Head of caudate nucleus (tissue), 42 donors: ENCODE measurements at regions not wholly inside any gene's neighbourhood (a gene's known extent, or its start where the extent isn't known, plus 50 kb on each side); places are given as distances from the start of the nearest gene placed in this dataset.

ENCODE experiments used
- DNase-seq, 42 donors: peaks; one replicate each; pipeline versions ENCODE4 v3.0.0 to v3.0.0-alpha.2; 2020 to 2021; ENCODE audit warnings: mixed read lengths in 7 of 42
- intact Hi-C: fragments of 100-400 bp; cut with DNase I; formaldehyde crosslinking; loops from one replicate; pipeline ENCODE4 v1.15.0; 2022

DNA sequence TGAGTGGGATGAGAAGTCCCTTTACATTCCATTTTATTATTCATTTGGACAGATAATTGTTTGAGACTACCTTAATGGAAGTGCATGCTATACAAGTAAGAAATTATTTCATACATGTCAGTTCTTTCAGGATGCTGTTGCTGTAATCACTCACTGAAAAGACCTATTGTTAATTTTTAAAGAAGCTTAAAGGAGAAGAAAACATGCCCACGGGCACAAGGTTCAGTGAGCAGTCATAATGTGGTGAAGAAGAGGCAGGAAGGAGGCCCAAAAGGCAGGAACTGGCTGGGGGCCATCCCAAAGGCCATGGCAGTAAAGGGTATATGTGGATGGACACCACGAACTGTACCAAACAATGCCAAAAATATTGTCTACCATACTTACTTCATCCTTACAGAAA lies 206.0 kb downstream of the LYPLAL1 start:
- DNase-seq = no peak

DNA sequence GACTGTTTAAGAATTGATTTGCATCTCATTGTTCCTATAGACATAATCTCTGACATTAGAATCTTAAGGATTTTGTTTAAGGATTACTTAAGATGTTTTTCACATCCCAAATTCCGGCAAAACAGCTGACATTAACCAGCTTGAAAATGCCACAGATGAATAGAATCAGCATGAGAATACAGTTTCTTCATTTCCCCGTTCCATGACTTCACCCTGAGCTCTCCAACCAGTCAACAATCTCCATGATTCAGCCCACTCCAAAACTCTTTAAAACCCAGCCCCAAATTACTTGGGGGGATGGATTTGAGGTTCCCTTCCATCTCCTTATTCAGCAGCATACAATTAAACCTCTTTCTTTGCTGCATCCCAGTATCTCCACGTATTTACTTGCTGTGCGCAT lies 201.0 kb downstream of the LYPLAL1 start:
- intact Hi-C loops = no loop called here
- DNase-seq = no peak

More for the DNA sequence above, 206.0 kb downstream of the LYPLAL1 start:
- intact Hi-C loops = no loop called here

DNA sequence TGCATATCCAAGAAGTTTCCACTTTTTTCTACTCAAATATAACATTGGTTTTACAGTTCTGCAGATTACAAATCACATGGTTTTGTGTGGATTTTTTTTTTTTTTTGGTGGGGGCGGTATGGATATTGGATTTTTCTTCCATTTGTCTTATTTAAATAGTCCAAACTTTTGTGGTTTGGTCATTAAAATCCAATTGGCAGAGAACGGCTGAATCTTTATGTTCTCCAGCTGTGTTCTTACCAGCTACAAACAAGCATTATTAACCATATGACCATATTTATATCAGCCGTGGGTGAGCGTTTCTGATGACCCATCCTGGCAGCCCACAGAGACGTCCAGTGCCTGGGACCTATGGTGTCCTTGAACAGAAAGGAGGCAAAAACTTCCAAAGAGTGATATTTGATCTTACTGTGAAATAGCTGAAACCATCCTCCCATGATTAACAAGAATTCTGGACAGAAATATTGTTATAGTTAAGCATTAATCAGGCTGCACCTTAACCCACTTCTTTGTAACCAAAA lies 200.4 kb downstream of the LYPLAL1 start:
- no peak for DNase-seq
- intact Hi-C loops = no loop called here

DNA sequence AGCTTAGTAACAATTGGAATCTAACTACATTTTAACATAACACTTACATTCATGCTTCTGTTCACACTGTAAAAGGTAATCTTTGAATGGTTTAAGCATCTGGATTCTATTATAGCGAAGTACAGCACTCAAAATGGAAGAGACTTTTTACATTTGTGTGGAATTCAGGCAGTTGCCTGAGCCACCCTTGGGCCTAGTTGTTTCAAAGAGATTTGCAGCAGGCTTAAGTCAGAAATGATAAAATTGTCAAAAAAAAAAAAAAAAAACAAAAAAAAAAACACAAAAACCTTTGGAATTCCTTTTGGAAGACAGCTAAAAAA lies 199.9 kb downstream of the LYPLAL1 start:
- intact Hi-C loops = no loop called here
- no peak for DNase-seq

DNA sequence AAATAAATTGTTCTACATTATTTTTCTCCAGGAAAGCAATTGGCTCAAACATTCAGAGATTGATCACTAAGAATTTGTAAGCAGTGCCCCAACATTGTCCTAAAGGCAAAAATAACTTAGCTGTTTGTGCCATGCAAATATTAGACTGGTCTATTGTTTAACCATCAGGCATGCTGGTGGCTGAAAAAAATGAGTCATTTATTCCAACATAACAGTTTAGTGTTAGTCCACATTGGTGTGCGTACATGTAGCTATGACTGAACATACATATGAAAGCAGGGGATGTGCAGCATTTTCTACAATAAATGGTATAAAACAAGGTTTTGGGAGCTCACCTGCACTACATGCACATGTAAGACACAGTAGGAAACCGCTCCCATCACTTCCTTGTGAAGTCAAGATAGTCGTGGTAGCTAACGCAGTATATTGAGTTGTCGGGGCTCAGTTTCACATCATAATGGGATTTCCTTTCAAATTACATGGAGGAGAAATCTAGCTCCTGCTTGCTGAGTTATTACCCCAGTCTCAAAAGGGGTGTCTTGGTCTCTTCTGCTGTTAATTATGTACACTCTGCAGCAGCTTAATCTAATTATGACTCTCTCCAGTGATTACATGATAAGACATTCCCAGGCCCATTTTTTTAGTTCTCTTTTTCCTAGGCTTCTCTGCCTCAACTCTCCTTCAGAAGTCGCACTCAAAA lies 199.4 kb downstream of the LYPLAL1 start:
- no peak for DNase-seq
- intact Hi-C loops = no loop called here

DNA sequence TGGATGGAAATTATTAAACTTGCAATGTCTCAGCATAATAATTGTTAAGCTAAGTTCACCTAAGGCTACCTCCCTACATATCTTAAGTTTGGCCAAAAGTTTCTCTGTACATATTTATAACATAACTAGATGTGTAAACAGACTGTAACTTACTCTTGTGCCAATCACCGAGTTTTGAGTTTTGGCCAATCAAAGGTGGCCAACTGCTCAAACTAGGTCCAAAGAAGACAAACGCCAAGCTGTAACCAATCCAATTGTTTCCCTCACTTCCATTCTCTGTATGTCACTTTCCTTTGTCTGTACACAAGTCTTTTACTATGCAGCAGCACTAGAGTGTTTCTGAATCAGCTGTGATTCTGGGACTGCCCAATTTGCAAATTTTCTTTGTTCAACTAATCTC lies 197.8 kb downstream of the LYPLAL1 start:
- DNase-seq = no peak
- intact Hi-C loops = no loop called here

DNA sequence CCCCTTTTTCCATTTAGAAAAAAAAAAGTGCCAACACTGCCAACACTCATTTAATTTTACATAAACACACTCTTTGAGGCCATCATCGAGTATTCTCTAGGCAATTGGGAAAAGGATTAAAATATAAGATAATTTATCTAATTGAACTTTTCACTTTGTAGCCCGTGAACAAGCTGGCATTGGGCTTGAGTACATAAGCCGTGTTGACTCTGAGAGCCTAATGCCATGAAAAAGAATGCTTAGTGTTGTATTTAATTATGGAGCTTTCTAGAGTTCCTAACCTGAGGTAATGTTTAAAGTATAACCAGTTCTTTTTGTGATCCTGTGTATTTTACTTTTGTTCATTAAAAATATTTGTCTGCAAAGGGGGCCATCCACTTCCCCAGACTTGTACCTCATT lies 193.8 kb downstream of the LYPLAL1 start:
- no peak for DNase-seq
- intact Hi-C loops = no loop called here

DNA sequence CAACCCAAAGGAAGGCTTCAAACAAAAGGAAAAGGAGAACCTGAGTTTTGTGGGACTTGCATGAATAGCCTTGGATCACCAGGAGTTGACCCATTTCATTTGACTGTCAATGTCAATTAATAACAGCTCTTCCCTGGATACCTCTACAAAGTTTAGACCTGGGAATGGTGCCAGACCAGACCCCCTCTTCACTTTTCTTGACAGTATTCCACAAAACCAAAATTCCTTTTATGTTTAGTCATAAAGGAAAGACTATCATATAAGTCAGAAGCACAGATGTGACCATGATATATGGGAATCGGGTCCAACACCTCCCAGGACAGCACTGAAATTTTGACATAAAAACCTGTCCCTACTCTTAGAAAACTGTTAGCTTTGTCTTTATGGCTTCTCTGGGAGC lies 191.8 kb downstream of the LYPLAL1 start:
- no peak for DNase-seq
- intact Hi-C loops = no loop called here

DNA sequence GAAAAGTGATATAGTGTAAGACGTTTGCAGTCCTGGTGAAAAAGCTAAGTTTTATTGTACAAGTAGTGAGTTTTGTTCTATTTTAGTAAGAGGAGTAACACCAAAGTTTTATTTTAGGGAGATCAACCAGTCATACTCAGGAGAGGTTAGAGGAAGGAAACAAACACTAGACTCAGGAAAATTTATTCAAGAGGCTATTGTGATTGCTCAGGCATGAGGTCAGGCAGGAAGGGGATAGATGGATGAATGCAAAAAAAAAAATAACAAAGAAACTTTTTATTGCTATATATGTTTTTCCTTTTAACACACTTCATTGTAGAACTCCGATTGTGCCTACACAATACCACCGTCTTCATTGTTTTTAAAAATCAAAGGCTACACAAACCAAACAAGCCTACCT lies 189.0 kb downstream of the LYPLAL1 start:
- DNase-seq = no peak
- intact Hi-C loops = no loop called here

DNA sequence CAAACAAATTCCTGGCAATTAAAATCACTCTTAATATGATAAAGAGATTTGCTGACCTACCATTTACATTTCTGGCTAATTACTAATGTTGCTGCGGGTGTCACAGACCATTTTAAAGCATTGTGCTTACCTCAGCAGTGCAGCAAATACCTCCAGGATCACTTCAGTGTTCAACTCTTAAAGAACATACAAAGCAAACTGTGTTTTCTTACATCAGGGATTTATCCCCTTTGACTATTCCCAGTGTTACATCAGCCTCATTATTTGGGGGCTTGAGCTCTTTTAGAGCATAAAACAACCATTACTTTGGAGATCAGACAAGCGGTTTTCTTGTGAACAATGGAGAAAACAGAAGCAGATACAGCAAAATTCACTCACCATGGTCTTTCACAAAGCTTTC lies 185.4 kb downstream of the LYPLAL1 start:
- no peak for DNase-seq
- intact Hi-C loops = no loop called here

DNA sequence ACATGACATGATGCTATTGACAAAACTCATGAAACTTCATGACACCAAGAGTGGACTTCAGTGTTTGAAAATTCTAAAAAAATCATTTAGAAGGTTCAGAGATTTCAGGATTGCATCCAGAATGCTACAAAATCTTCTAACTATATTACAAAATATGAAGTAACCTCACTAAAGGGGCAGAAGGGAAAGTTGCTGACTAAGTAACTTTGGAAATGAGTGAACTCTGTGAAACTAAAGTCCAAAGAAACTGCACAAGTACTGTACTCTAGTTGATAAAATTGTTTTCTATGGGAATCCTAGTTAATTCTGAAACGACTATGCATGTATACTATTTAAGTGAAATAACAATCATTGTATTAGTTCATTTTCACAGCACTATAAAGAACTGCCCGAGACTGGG lies 184.4 kb downstream of the LYPLAL1 start:
- intact Hi-C loops = no loop called here
- DNase-seq = no peak

DNA sequence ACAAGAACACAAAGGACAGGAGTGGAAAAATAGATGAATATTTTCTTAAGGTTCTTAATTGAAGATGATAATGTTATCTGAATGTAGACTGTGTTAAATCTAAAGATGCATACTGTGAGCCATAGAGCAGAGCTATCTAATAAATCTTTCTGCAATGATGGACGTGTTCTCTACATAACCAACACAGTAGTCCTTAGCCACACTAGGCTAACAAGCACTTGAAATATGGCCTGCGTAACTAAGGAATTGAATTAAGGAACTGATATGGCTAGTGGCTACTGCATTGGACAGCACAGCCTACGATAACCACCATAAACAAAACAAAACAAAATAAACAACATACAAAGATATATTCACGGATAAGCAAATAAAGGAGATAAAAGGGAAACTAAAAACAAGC lies 181.3 kb downstream of the LYPLAL1 start:
- intact Hi-C loops = no loop called here
- no peak for DNase-seq

DNA sequence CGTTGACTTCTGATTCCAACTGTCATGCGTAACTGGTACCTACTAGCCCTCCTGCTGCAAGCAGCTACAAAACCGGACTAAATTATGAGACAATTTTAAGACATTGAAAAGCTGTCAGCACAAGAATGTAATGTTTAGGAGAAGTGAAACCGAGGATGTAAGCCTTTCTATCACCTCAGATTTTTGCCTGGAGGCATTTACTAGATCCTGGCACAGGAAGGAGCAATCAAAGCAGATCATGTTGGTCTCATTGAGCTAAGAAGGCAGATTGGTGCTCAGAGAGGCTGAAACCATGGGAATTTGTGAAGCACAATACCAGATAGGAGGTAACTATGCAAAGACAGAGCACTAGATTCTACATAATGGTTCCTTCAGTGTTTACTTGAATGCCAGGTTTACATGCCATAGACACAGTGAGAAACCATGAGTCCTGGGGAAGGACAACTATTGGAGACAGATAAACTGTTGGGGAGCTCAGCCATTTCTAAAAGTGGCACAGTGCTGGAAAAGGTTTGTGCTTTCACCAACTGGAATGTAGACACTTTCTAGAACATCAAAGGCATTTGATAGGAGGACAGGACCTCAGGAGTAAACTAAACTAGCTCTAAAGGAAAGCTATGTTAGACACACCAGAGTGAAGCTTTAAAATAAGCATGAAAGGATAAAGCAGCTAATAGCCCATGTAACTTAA lies 179.4 kb downstream of the LYPLAL1 start:
- no peak for DNase-seq
- intact Hi-C loops = no loop called here

DNA sequence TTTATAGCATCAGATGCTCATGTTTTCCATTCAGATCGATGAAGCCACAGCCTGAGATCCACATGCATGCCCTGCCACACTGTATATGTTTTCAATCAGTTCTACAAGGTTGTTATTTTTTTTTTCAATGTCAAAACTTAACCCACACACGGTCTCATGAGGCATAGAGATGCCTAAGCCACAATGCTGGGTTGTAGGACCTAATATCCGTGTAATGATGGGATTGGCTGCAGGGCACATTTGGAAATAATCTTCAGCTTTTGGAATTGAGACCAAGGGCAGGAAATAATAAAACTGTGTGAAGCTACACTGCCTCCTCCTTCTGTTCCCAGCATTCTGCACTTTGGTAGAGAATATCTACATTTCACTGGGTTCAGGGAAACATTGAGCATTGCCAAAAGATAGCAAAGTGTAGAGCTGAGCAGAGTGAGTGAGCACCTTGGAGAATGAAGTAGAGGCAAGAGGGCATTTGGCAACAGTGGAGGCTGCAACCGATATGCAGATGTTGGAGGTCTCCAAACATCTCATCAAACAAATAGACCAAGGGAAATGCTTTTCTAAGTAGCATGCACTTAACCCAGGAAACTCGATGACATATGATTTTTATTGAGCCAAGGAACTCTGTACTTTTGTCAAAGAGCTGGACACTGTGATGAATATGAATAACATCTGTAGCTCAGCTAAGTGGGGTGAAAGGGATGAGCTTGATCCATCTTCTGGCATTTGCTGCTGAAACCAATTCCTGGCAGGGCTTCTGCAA lies 176.7 kb downstream of the LYPLAL1 start:
- DNase-seq = no peak
- intact Hi-C loops = no loop called here

DNA sequence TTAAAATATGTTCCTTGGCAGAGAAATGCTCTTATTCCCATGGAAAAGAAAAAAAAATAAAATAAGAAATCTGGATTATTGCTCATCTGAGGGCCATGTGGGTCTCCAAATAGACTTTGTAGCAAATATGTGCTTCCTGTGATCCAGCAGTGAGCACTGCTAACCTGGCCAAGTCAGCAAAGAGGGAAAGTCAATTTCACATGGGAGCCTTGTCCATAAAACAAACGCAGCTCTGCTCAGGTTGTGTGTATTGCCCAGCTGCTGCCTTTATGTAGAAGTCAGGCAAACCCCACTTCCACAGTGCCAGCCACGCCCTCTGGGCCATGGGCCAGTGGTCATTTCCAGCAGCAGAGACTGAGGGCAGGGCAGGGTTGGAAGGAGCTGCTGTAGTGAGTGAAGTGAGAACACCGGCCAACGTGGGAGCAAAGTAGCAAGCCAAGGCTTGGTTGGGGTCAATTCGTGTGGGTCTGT lies 174.3 kb downstream of the LYPLAL1 start:
- DNase-seq = peak in 11 of 42 donors; percentile 1 to 38 (median 12)
- intact Hi-C loops = no loop called here

DNA sequence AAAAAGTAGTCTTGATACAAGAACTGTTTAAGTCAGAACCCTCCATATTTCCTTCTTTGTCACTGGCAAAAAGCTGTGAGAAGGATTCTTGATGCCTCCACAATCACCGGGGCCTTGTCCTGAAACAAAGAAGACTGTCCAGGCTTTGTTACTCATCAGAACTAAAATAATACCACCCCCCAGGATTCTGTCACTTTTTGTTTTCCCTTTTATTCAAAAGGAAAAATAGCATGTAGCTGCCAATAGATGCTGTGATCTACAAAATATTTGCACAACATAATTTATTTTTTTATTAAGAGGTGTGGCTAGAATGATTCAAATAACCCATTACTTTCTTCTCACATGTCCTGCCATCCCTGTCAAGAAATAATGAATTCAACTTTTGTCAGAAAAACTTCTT lies 173.7 kb downstream of the LYPLAL1 start:
- intact Hi-C loops = no loop called here
- DNase-seq = no peak

DNA sequence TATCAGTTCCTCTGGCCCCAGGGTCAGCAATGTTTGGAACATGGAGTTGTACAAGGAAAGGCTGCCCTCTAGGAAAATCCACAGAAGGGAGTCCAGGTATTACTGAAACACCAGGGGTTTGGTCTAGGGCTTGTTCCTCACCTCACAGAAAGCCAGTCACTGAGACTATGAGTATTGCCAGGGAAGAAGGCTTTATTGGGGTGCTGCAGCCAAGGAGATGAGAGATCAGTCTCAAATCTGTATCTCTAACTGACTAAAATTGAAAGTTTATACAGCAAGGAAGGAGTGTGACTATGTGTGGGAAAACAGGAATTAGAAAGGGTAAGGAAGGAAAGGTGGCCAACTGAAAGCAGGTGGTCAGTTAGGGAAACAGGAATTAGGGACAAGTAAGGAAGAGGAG lies 172.3 kb downstream of the LYPLAL1 start:
- intact Hi-C loops = no loop called here
- no peak for DNase-seq

DNA sequence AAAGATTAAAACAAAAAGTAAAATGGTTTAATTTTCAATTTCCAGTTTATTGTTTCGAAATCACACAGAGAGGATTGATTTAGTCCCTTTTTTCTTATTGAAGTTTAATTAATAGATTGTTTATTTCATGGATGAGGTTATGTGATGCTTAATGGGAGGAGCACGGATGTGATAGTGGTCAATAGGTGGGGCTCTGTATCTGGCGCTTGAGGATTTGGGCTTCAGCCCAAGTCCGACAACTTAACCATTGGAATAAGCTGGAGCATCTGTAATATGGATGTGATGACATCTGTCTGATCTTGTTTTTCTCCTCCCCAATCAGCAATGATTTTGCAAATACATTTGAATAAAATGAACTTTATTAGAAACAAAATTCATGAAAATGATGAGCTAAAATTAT lies 169.2 kb downstream of the LYPLAL1 start:
- intact Hi-C loops = no loop called here
- DNase-seq = no peak

DNA sequence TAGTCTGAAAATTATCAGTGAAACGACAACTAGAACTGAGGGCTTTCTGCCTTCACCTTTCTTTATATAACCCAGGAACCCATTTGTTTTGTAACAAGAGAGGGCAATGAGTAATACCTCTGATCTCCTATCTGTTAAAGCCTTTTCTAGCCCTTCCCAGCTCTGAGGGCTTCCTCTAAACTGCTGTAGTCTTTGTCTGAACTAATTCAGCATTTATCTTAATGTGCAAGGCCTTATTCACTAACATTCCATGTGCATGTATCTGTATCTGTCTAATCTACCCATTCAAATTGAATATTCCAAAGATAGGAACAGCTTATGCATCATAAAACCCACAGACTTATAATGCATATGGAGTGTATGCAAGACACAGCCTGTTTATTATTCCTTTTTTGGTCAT lies 167.1 kb downstream of the LYPLAL1 start:
- intact Hi-C loops = no loop called here

DNA sequence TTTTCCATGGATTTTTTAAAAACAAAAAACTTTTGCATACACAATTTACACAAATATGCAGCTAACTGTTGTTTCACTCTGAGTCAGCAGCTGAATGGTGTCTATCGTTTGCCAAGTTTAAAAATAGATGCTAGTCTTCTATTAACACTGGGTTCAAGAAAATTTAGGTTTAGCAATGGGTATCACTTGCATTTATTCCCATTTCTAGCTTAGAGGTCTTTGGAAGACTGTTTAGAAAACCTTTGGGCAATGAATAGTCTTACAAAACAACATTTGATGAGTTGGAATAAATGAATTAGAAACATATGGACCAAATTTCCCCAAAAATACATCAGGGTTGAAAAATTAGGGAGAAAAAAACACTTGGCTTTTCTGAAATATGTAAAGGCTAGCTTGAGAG lies 165.8 kb downstream of the LYPLAL1 start:
- DNase-seq = no peak
- intact Hi-C loops = no loop called here

More for the DNA sequence above, 167.1 kb downstream of the LYPLAL1 start:
- DNase-seq = no peak
